ENCODE measurements at regions not wholly inside any gene's neighbourhood (a gene's known extent, or its start where the extent isn't known, plus 50 kb on each side); places are given as distances from the start of the nearest gene placed in this dataset.

GRCh38 chr2:144074450-144074849, 445.5 kb downstream of the ZEB2 start:
- ChIA-PET POLR2A (no interaction called here), CTCF (no interaction called here)
- no peak for DNase-seq (ENCODE audit: low read depth, low spot score)
- no peak overlapping the region for H3K4me3 ChIP-seq (ENCODE audit: low read depth, low read length)
- TF ChIP-seq CTCF (IDR thresholded peaks at IDR 0.05; ENCODE audit: insufficient read depth, low read length, missing control alignments) = no peak

GRCh38 chr2:144071461-144071860, 448.5 kb downstream of the ZEB2 start:
- DNase-seq (ENCODE audit: low read depth, low spot score) = no peak
- TF ChIP-seq CTCF (IDR thresholded peaks at IDR 0.05; ENCODE audit: insufficient read depth, low read length, missing control alignments) = no peak
- CTCF ChIA-PET = no interaction called here
- H3K4me3 ChIP-seq (ENCODE audit: low read depth, low read length) = no peak overlapping the region
- POLR2A ChIA-PET = no interaction called here

GRCh38 chr2:144067506-144067905, 452.4 kb downstream of the ZEB2 start:
- no peak overlapping the region for H3K4me3 ChIP-seq (ENCODE audit: low read depth, low read length)
- no peak for DNase-seq (ENCODE audit: low read depth, low spot score)
- ChIA-PET POLR2A (no interaction called here), CTCF (no interaction called here)
- no peak for TF ChIP-seq CTCF (IDR thresholded peaks at IDR 0.05; ENCODE audit: insufficient read depth, low read length, missing control alignments)

GRCh38 chr2:144063602-144064001, 456.3 kb downstream of the ZEB2 start:
- no peak overlapping the region for H3K4me3 ChIP-seq (ENCODE audit: low read depth, low read length)
- no peak for DNase-seq (ENCODE audit: low read depth, low spot score)
- CTCF ChIA-PET = interaction anchor here (1.3 kb wide), 1 partner anchor 16 kb away, joined by 4 read pairs; no protein-coding TSS in a partner anchor
- no peak for TF ChIP-seq CTCF (IDR thresholded peaks at IDR 0.05; ENCODE audit: insufficient read depth, low read length, missing control alignments)
- POLR2A ChIA-PET = no interaction called here

GRCh38 chr2:144054911-144055310, 465.0 kb downstream of the ZEB2 start:
- no peak for DNase-seq (ENCODE audit: low read depth, low spot score)
- H3K4me3 ChIP-seq (ENCODE audit: low read depth, low read length) = no peak overlapping the region
- ChIA-PET CTCF (no interaction called here), POLR2A (no interaction called here)
- no peak for TF ChIP-seq CTCF (IDR thresholded peaks at IDR 0.05; ENCODE audit: insufficient read depth, low read length, missing control alignments)

- ChIA-PET POLR2A (no interaction called here), CTCF (no interaction called here)
- TF ChIP-seq CTCF (IDR thresholded peaks at IDR 0.05; ENCODE audit: insufficient read depth, low read length, missing control alignments) = no peak
- no peak overlapping the region for H3K4me3 ChIP-seq (ENCODE audit: low read depth, low read length)
- no peak for DNase-seq (ENCODE audit: low read depth, low spot score)
Measured at GRCh38 chr2:144052083-144052482, 467.8 kb downstream of the ZEB2 start.

All from AG04449 (cell line).